ENCODE measurements at regions not wholly inside any gene's neighbourhood (a gene's known extent, or its start where the extent isn't known, plus 50 kb on each side); places are given as distances from the start of the nearest gene placed in this dataset.

DNA sequence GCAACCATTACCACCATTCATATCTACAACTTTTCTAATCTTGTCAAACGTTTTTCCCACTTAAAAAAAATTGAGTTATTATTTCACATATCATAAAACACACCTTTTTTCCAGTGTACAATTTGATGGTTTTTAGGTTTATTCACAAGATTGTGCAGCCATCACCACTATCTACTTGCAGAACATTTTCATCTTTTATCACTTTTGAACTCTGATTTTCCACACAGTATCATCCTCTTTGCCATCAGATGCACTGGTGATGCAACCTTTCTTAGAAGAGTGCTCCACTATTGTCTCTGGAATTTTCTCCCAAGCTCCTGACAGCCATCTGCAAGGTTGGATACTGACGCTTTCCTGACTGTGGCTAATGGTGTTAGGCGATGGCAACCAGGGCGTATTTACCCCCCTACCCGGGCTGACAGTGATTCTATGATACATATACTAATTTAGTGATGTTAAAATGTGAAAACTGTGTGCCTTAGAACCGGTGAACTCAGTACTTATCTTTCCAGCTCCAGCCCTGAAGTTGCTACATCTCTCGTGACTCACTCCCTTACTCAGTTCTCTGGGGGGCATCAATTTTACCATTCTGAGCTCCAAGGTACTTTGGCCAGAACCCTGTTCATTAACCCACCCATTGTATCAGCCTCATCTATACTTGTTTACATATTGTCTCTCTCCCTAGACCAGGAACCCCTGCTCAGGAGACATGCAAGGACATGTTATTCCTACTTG is 105.4 kb upstream of the SPRED2 start:
- Mint-ChIP-seq H3K27ac (ENCODE audit: low read depth, unreplicated experiment) (peak overlapping the region; percentile 61), H3K9me3 (ENCODE audit: unreplicated experiment) (no peaks in the 10 kb centered on the region), H3K36me3 (ENCODE audit: insufficient read depth, unreplicated experiment) (peaks cover 5% of the 10 kb centered on the region), H3K4me1 (ENCODE audit: insufficient read depth, unreplicated experiment) (peaks cover 13% of the 10 kb centered on the region), H3K4me3 (ENCODE audit: unreplicated experiment) (no peak overlapping the region), H3K27me3 (ENCODE audit: insufficient read depth, unreplicated experiment) (no peaks in the 10 kb centered on the region)
- ChIA-PET POLR2A (interaction anchor here (0.6 to 0.7 kb wide), 2 partner anchors 10 to 283 kb away, joined by 3 read pairs; no protein-coding TSS in a partner anchor), CTCF (no interaction called here)
- DNase-seq (ENCODE audit: unreplicated experiment) = peak; percentile 28
- intact Hi-C loops (cut with micrococcal nuclease) = no loop called here
- no TSS peak for BruUV-seq (replicated peaks)
- TF ChIP-seq, protein P1, sequence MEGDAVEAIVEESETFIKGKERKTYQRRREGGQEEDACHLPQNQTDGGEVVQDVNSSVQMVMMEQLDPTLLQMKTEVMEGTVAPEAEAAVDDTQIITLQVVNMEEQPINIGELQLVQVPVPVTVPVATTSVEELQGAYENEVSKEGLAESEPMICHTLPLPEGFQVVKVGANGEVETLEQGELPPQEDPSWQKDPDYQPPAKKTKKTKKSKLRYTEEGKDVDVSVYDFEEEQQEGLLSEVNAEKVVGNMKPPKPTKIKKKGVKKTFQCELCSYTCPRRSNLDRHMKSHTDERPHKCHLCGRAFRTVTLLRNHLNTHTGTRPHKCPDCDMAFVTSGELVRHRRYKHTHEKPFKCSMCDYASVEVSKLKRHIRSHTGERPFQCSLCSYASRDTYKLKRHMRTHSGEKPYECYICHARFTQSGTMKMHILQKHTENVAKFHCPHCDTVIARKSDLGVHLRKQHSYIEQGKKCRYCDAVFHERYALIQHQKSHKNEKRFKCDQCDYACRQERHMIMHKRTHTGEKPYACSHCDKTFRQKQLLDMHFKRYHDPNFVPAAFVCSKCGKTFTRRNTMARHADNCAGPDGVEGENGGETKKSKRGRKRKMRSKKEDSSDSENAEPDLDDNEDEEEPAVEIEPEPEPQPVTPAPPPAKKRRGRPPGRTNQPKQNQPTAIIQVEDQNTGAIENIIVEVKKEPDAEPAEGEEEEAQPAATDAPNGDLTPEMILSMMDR (IDR thresholded peaks at IDR 0.05; ENCODE audit: unreplicated experiment) = no peak

DNA sequence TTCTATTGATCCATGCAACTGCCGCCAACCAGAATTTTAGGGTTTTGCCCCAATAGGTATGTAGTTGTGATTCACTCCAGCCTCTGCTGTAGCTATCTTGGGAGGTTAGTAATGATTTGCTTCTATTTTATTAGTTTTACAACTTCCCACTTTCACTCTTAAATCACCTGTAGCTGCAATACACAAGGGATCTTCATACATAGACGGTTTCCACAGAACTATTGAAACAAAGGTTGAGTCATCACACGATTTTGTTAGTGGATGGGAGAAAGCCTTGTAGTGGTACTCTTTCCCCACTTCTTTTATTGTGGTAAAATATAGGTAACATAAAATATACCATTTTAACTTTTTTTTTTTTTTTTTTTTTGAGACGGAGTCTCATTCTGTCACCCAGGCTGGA is 104.2 kb upstream of the SPRED2 start:
- no TSS peak for BruUV-seq (replicated peaks)
- intact Hi-C loops (cut with micrococcal nuclease) = no loop called here
- TF ChIP-seq, protein P1 (IDR thresholded peaks at IDR 0.05; ENCODE audit: unreplicated experiment) = no peak
- ChIA-PET CTCF (no interaction called here), POLR2A (interaction anchor here (0.7 to 0.9 kb wide), 2 partner anchors 24 to 309 kb away, joined by 3 to 5 read pairs; partner anchors contain the start of gene ACTR2)
- no peak for DNase-seq (ENCODE audit: unreplicated experiment)
- no peak overlapping the region for H3K4me3 Mint-ChIP-seq (ENCODE audit: unreplicated experiment)
- peaks cover 13% of the 10 kb centered on the region for H3K4me1 Mint-ChIP-seq (ENCODE audit: insufficient read depth, unreplicated experiment)
- no peaks in the 10 kb centered on the region for H3K27me3 Mint-ChIP-seq (ENCODE audit: insufficient read depth, unreplicated experiment)
- peaks cover 5% of the 10 kb centered on the region for H3K36me3 Mint-ChIP-seq (ENCODE audit: insufficient read depth, unreplicated experiment)
- H3K9me3 Mint-ChIP-seq (ENCODE audit: unreplicated experiment) = no peaks in the 10 kb centered on the region
- no peak overlapping the region for H3K27ac Mint-ChIP-seq (ENCODE audit: low read depth, unreplicated experiment)

DNA sequence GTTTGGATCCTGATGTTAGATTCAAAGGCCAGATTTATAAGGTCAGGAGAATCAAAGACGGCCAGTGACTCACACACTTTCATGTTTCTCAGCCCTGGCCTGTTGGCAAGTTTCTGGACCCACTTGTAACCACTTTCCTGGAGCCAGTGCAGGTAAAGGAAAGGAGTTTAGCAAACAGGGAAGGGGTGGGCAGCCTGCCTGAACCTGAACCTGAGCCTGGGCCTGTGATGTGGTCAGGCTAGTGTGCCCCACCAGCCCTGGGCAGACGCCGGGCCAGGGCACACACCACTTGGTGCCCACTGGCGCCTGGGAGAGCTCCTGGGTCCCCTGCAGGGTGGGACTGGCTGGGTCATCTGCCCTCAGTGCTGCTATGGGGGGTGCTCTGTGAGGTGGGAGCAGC is 100.5 kb upstream of the SPRED2 start:
- CTCF ChIA-PET = no interaction called here
- Mint-ChIP-seq H3K4me3 (ENCODE audit: unreplicated experiment) (no peak overlapping the region), H3K36me3 (ENCODE audit: insufficient read depth, unreplicated experiment) (peaks cover 2% of the 10 kb centered on the region), H3K9me3 (ENCODE audit: unreplicated experiment) (no peaks in the 10 kb centered on the region), H3K27ac (ENCODE audit: low read depth, unreplicated experiment) (no peak overlapping the region), H3K4me1 (ENCODE audit: insufficient read depth, unreplicated experiment) (peaks cover 10% of the 10 kb centered on the region), H3K27me3 (ENCODE audit: insufficient read depth, unreplicated experiment) (no peaks in the 10 kb centered on the region)
- no peak for DNase-seq (ENCODE audit: unreplicated experiment)
- intact Hi-C loops (cut with micrococcal nuclease) = no loop called here
- TF ChIP-seq, protein P1 (IDR thresholded peaks at IDR 0.05; ENCODE audit: unreplicated experiment) = no peak
- POLR2A ChIA-PET = no interaction called here
- no TSS peak for BruUV-seq (replicated peaks)

DNA sequence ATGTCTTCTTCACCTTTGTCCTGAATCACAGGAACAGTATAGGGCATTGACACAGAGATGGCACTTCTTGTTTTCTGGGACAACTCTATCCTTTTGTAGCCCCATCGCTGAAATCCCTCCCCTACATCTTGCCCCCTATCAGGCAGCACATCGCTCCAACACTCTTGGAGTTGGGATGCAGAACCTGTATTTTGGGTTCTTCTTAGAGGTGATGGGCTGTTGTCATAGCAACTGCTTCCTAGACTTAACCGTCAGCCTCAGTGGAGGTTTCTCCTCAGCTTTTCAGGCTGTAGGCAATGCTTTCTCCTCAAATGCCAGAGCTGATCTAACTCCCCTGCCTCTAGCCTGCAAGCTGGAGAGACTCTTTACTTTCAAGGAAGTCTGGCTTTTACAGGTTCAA is 99.9 kb upstream of the SPRED2 start:
- H3K27me3 Mint-ChIP-seq (ENCODE audit: insufficient read depth, unreplicated experiment) = no peaks in the 10 kb centered on the region
- intact Hi-C loops (cut with micrococcal nuclease) = no loop called here
- no peak overlapping the region for H3K4me3 Mint-ChIP-seq (ENCODE audit: unreplicated experiment)
- CTCF ChIA-PET = interaction anchor here (0.6 kb wide), 1 partner anchor 95 kb away, joined by 3 read pairs; no protein-coding TSS in a partner anchor
- H3K36me3 Mint-ChIP-seq (ENCODE audit: insufficient read depth, unreplicated experiment) = no peaks in the 10 kb centered on the region
- no peak for DNase-seq (ENCODE audit: unreplicated experiment)
- POLR2A ChIA-PET = no interaction called here
- H3K27ac Mint-ChIP-seq (ENCODE audit: low read depth, unreplicated experiment) = no peak overlapping the region
- no peaks in the 10 kb centered on the region for H3K9me3 Mint-ChIP-seq (ENCODE audit: unreplicated experiment)
- BruUV-seq (replicated peaks) = no TSS peak
- peaks cover 7% of the 10 kb centered on the region for H3K4me1 Mint-ChIP-seq (ENCODE audit: insufficient read depth, unreplicated experiment)
- TF ChIP-seq, protein P1 (IDR thresholded peaks at IDR 0.05; ENCODE audit: unreplicated experiment) = no peak

Measured in MCF 10A (cell line).